DND-41 (cell line): ENCODE measurements at regions not wholly inside any gene's neighbourhood (a gene's known extent, or its start where the extent isn't known, plus 50 kb on each side); places are given as distances from the start of the nearest gene placed in this dataset.

Experiments used
- CTCF ChIP-seq: IDR thresholded peaks from 2 replicates; pipeline ENCODE4 v1.5.1; 2012; ENCODE audit warnings: borderline replicate concordance, low read length, moderate library complexity, mild to moderate bottlenecking; ENCODE audit not compliant: poor library complexity, severe bottlenecking; ENCODE audit errors: extremely low read depth
- EZH2 ChIP-seq: IDR thresholded peaks from 3 replicates; pipeline ENCODE4 v1.6.1; 2012; ENCODE audit warnings: borderline replicate concordance, low read depth, mild to moderate bottlenecking, moderate library complexity, low read length, inconsistent platforms; ENCODE audit not compliant: severe bottlenecking

GRCh38 chr2:129240061-129240460 is 739.4 kb upstream of the RAB6C start:
- TF ChIP-seq CTCF (no peak), EZH2 (no peak)
